ENCODE measurements at regions not wholly inside any gene's neighbourhood (a gene's known extent, or its start where the extent isn't known, plus 50 kb on each side); places are given as distances from the start of the nearest gene placed in this dataset.

DNA sequence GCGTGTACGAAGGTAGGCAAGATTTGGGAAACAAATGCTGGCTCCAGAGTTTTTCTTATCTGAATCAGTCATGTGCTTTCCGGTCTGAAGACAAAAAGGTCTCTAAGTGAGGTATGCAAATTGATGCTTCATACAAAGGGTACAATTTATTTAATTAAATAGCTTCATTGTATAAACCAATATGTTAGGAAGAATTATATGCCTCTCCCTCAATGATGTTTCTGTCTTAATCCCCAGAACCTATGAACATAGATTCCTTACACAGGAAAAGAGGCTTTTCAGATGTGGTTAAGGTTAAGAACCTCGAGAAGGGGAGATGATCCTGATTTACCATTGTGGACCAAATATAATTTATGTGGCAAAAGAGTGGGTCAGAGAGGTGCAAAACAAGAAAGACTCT is 543.5 kb upstream of the PCDH10 start:
- no peak for TF ChIP-seq POLR2A (IDR thresholded peaks at IDR 0.05)
- no peak for TF ChIP-seq POLR2AphosphoS5 (IDR thresholded peaks at IDR 0.05)
- TF ChIP-seq, protein P1, sequence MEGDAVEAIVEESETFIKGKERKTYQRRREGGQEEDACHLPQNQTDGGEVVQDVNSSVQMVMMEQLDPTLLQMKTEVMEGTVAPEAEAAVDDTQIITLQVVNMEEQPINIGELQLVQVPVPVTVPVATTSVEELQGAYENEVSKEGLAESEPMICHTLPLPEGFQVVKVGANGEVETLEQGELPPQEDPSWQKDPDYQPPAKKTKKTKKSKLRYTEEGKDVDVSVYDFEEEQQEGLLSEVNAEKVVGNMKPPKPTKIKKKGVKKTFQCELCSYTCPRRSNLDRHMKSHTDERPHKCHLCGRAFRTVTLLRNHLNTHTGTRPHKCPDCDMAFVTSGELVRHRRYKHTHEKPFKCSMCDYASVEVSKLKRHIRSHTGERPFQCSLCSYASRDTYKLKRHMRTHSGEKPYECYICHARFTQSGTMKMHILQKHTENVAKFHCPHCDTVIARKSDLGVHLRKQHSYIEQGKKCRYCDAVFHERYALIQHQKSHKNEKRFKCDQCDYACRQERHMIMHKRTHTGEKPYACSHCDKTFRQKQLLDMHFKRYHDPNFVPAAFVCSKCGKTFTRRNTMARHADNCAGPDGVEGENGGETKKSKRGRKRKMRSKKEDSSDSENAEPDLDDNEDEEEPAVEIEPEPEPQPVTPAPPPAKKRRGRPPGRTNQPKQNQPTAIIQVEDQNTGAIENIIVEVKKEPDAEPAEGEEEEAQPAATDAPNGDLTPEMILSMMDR (IDR thresholded peaks at IDR 0.05 in 8 of 11, conservative IDR thresholded peaks at IDR 0.05 in 3 of 11): no peak
- intact Hi-C loops (cut with DNase I; ENCODE audit: low total_unique reads): no loop called here
- no peak overlapping the region for H3K4me3 ChIP-seq
- 59 to 80% (median 70%) methylated on average over 4 of the region's 4 CpGs for WGBS, 5 donors
- peaks cover 0 to 10% (median 0%) of the 10 kb centered on the region in 8 donors for H3K9me3 ChIP-seq
- no peak overlapping the region for H3K27ac ChIP-seq
- H3K36me3 ChIP-seq: no peaks in the 10 kb centered on the region
- no peaks in the 10 kb centered on the region for H3K4me1 ChIP-seq
- no peak for DNase-seq
- H3K27me3 ChIP-seq (replicated peaks in 1 of 7): no peaks in the 10 kb centered on the region

DNA sequence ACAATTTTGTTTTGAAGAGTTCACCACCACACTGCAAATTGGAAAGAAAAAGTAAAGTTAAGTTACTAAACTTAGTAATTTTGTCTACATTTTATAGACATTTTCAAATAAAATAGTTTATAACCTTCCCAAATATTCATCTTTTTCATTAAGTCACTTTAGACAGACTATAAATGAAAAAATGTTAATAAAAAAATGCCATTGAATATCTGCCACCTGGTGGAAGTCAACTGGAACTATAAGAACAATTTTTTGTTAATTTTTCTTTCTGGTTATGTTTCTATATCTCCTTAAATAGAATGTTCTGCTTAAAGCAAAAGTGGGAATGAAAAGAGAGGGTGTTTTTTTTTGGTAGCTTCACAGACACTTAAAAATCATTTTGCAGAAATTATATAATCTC is 534.4 kb upstream of the PCDH10 start:
- no peak overlapping the region for H3K4me3 ChIP-seq
- H3K4me1 ChIP-seq: no peaks in the 10 kb centered on the region
- H3K9me3 ChIP-seq: peaks cover 0 to 13% (median 2%) of the 10 kb centered on the region in 8 donors
- TF ChIP-seq POLR2A (IDR thresholded peaks at IDR 0.05): no peak
- no peak for TF ChIP-seq POLR2AphosphoS5 (IDR thresholded peaks at IDR 0.05)
- TF ChIP-seq, protein P1 (IDR thresholded peaks at IDR 0.05 in 8 of 11, conservative IDR thresholded peaks at IDR 0.05 in 3 of 11): peak in 1 of 11 experiments; percentile 30
- intact Hi-C loops (cut with DNase I; ENCODE audit: low total_unique reads): no loop called here
- H3K36me3 ChIP-seq: no peaks in the 10 kb centered on the region
- H3K27me3 ChIP-seq (replicated peaks in 1 of 7): no peaks in the 10 kb centered on the region
- no peak for DNase-seq
- no peak overlapping the region for H3K27ac ChIP-seq

DNA sequence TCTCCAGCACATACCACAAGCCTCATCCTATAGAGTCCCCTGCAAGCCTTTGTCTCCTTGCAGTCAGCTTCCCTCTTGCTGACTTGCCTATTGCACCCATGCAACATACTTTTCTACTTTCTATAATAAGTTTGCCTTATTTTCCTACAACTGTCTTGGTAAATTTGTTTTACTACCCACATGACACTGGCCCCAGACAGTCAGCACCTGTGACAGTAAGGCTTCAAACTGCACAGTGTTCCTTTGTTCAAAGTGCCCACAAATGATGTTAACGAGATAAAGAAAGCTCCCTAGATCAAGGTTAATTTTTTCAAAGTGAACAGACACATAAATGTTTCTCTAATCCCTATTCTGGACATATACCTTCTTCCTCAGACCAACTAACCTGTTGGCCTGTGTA is 529.1 kb upstream of the PCDH10 start:
- intact Hi-C loops (cut with DNase I; ENCODE audit: low total_unique reads): no loop called here
- Histone ChIP-seq H3K27me3 (replicated peaks in 1 of 7) (no peaks in the 10 kb centered on the region), H3K36me3 (no peaks in the 10 kb centered on the region), H3K9me3 (peaks cover 0 to 13% (median 2%) of the 10 kb centered on the region in 8 donors), H3K27ac (no peak overlapping the region), H3K4me3 (no peak overlapping the region), H3K4me1 (no peaks in the 10 kb centered on the region)
- WGBS, 5 donors: 62 to 75% (median 68%) methylated on average over 1 of the region's 1 CpG
- TF ChIP-seq POLR2A (IDR thresholded peaks at IDR 0.05): no peak
- no peak for TF ChIP-seq POLR2AphosphoS5 (IDR thresholded peaks at IDR 0.05)
- TF ChIP-seq, protein P1 (IDR thresholded peaks at IDR 0.05 in 8 of 11, conservative IDR thresholded peaks at IDR 0.05 in 3 of 11): no peak
- DNase-seq: no peak

DNA sequence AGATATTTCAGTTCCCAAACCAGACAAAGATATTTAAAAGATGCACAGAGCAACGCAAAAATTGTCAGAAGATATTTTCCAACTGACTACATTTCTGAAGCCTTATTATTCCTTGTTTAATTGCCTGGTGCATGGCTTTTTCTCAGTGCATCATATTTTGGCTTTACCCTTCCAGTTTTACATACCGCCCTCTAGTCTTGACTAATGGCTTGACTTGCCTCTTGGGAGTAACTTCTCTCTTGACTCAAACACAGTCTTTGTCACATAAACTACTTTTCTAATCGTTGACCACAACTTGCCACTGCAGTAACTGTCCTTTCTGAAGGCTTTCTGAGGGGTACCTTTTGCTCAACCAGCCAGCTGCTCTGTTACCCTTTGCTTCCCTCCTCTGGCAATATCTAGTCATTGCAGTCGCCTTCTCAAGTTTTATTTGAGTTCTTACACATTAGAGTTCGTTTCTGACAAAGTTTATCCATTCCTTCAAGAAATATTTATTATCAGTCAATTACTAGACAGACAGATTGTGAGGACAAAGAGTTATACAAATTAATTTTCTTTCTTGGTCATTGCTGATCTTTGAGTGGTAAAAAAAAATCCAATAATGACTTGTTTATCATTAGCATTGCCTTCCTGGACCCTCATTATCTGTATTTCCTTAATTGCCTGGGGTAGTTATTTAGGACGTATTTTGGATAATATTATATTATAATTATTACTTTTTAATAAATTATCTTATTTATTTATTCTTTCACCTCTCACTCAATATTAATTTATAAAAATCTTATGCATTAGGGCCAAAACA is 506.9 kb upstream of the PCDH10 start:
- H3K27ac ChIP-seq: no peak overlapping the region
- no peaks in the 10 kb centered on the region for H3K36me3 ChIP-seq
- no peaks in the 10 kb centered on the region for H3K9me3 ChIP-seq
- TF ChIP-seq, protein P1 (IDR thresholded peaks at IDR 0.05 in 8 of 11, conservative IDR thresholded peaks at IDR 0.05 in 3 of 11): peak in 10 of 11 experiments; percentile 18 to 62 (median 42)
- TF ChIP-seq POLR2AphosphoS5 (IDR thresholded peaks at IDR 0.05): no peak
- intact Hi-C loops (cut with DNase I; ENCODE audit: low total_unique reads): no loop called here
- no peaks in the 10 kb centered on the region for H3K27me3 ChIP-seq (replicated peaks in 1 of 7)
- H3K4me3 ChIP-seq: no peak overlapping the region
- no peaks in the 10 kb centered on the region for H3K4me1 ChIP-seq
- 18 to 35% (median 28%) methylated on average over 6 of the region's 6 CpGs for WGBS, 5 donors
- DNase-seq: no peak

All from spleen (tissue), 11 donors.